K562 (cell line): ENCODE measurements at regions not wholly inside any gene's neighbourhood (a gene's known extent, or its start where the extent isn't known, plus 50 kb on each side); places are given as distances from the start of the nearest gene placed in this dataset.

Source experiments
- ATAC-seq: fragments of 200-7000 bp; cut with Tn5 transposase; 3 replicates; pipeline ENCODE4 v1.9.1; 2020; ENCODE audit warnings: moderate library complexity
- BruUV-seq: library from RNA; stranded (reverse); fragments of 400-500 nt; replicated peaks from 2 replicates; lab custom pipeline; 2021; lab: Mats Ljungman, UMichigan
- CTCF ChIA-PET: fragments of 300-600 bp; formaldehyde crosslinking; extraction: SDS; loops from one replicate; lab custom pipeline; 2021; ENCODE audit warnings: low intra/inter-chr PET ratio; lab: Yijun Ruan, JAX
- POLR2A ChIA-PET: fragments of 300-600, 350-650 bp; sonication (Branson Sonifier 250); formaldehyde crosslinking; extraction: SDS; loops from one replicate; lab custom pipeline; 2021; ENCODE audit warnings: antibody characterized with exemption, inconsistent platforms; lab: Yijun Ruan, JAX
- DNase-seq, 4 experiments: peaks; one replicate each; pipeline versions ENCODE4 v3.0.0 to v3.0.0-alpha.2; 2011 to 2018; ENCODE audit warnings: low spot score in 3 of 4, mixed read lengths in 3 of 4; ENCODE audit errors: extremely low read depth in 1 of 4
- FAIRE-seq: peaks from 2 replicates; lab custom pipeline; 2011; peaks lifted over from hg19 to GRCh38; lab: Jason Lieb, UNC
- H2AFZ ChIP-seq: 2 replicates; pipeline ENCODE4 v1.6.0; 2011; ENCODE audit warnings: low read depth, low read length, control low read depth, inconsistent platforms
- H3K27ac ChIP-seq: fragments of 200-600 bp; 3 replicates; pipeline ENCODE4 v1.8.0; 2011; ENCODE audit warnings: low read depth, mild to moderate bottlenecking, control low read depth, inconsistent platforms, low read length, moderate library complexity, mixed read lengths; ENCODE audit errors: extremely low read depth
- H3K27me3 ChIP-seq, 2 experiments: fragments of 300-600 bp in 1 of 2; 2 replicates in 1 of 2; 3 replicates in 1 of 2; pipeline versions ENCODE4 v1.6.0 to v1.8.0; 2011; ENCODE audit warnings: inconsistent platforms in 2 of 2, low read length in 2 of 2, mild to moderate bottlenecking in 1 of 2, mixed read lengths in 1 of 2, moderate library complexity in 1 of 2; ENCODE audit not compliant: control insufficient read depth in 2 of 2, insufficient read depth in 2 of 2
- H3K36me3 ChIP-seq: fragments of 300-600 bp; 3 replicates; pipeline ENCODE4 v1.8.0; 2011; ENCODE audit warnings: mild to moderate bottlenecking, low read length, inconsistent platforms; ENCODE audit not compliant: control insufficient read depth, insufficient read depth
- H3K4me1 ChIP-seq, 2 experiments: fragments of 200-600 bp in 1 of 2; replicated peaks in 1 of 2; 2 replicates in 1 of 2; 3 replicates in 1 of 2; pipeline versions ENCODE4 v1.5.1 to v1.8.0; 2011; ENCODE audit warnings: inconsistent platforms in 2 of 2, low read length in 2 of 2, mild to moderate bottlenecking in 1 of 2, mixed read lengths in 1 of 2, moderate library complexity in 1 of 2; ENCODE audit not compliant: control insufficient read depth in 2 of 2, insufficient read depth in 2 of 2
- H3K4me2 ChIP-seq: 2 replicates; pipeline ENCODE4 v1.6.1; 2011; ENCODE audit warnings: low read length, control low read depth, inconsistent platforms, mixed read lengths; ENCODE audit not compliant: insufficient read depth
- H3K4me3 ChIP-seq: fragments of 200-600 bp; sonication (generic), shearing (Covaris generic); 2 replicates; pipeline ENCODE4 v1.5.1; 2016; ENCODE audit warnings: control low read depth, inconsistent platforms
- H3K79me2 ChIP-seq: fragments of 200-600 bp; 3 replicates; pipeline ENCODE4 v1.8.0; 2011; ENCODE audit warnings: low read length, inconsistent platforms; ENCODE audit not compliant: control insufficient read depth, insufficient read depth
- H3K9ac ChIP-seq, 2 experiments: 2 replicates each; pipeline versions ENCODE4 v1.6.0 to v1.6.1; 2011; ENCODE audit warnings: low read depth in 2 of 2, low read length in 2 of 2, control low read depth in 1 of 2, inconsistent platforms in 1 of 2, mild to moderate bottlenecking in 1 of 2, mixed read lengths in 1 of 2; ENCODE audit not compliant: insufficient read depth in 1 of 2
- H3K9me1 ChIP-seq: one replicate; pipeline ENCODE4 v1.6.0; 2011; ENCODE audit warnings: inconsistent platforms, mild to moderate bottlenecking, low read length, moderate library complexity; ENCODE audit not compliant: control insufficient read depth, insufficient read depth
- H3K9me3 ChIP-seq: replicated peaks from 2 replicates; pipeline ENCODE4 v1.5.1; 2011; ENCODE audit warnings: low read depth, low read length, inconsistent platforms; ENCODE audit not compliant: control insufficient read depth, insufficient read depth
- H4K20me1 ChIP-seq: replicated peaks from 2 replicates; pipeline ENCODE4 v1.6.1; 2011; ENCODE audit warnings: low read length, inconsistent platforms, mixed read lengths; ENCODE audit not compliant: control insufficient read depth, insufficient read depth
- BCLAF1 ChIP-seq, 2 experiments: fragments of 450-650 bp in 1 of 2; IDR thresholded peaks; 2 replicates each; pipeline ENCODE4 v1.6.1; 2011 to 2017; ENCODE audit warnings: low read depth in 2 of 2, antibody characterized with exemption in 1 of 2, borderline replicate concordance in 1 of 2, low read length in 1 of 2, mild to moderate bottlenecking in 1 of 2, mixed read lengths in 1 of 2; ENCODE audit not compliant: control insufficient read depth in 1 of 2
- EP300 ChIP-seq: IDR thresholded peaks from 2 replicates; pipeline ENCODE4 v1.6.1; 2012; ENCODE audit warnings: low read length, improper control_type of control experiment
- FOXK1 ChIP-seq: sonication (generic); formaldehyde crosslinking; IDR thresholded peaks from 2 replicates; pipeline ENCODE4 v1.8.0; 2022; ENCODE audit warnings: missing genetic modification reagents, mild to moderate bottlenecking, borderline replicate concordance
- FOXP1 ChIP-seq: sonication (generic); formaldehyde crosslinking; IDR thresholded peaks from 2 replicates; pipeline ENCODE4 v1.8.0; 2022; ENCODE audit warnings: mild to moderate bottlenecking, missing genetic modification reagents
- MTF1 ChIP-seq: fragments of 250-450 bp; sonication (Bioruptor Pico); IDR thresholded peaks from 2 replicates; pipeline ENCODE4 v1.9.0; 2021; ENCODE audit warnings: moderate library complexity, mild to moderate bottlenecking, inconsistent platforms, borderline replicate concordance
- PYGO2 ChIP-seq: fragments of 450-650 bp; IDR thresholded peaks from 2 replicates; pipeline ENCODE4 v1.6.1; 2016; ENCODE audit warnings: mild to moderate bottlenecking, missing genetic modification characterization, moderate library complexity, missing compliant biosample characterization
- RBM22 ChIP-seq: fragments of 200-400 bp; formaldehyde crosslinking; IDR thresholded peaks from 2 replicates; pipeline ENCODE4 v1.6.1; 2018; ENCODE audit warnings: low read length, low read depth; ENCODE audit not compliant: poor library complexity, severe bottlenecking
- SRSF7 ChIP-seq: fragments of 200-400 bp; formaldehyde crosslinking; optimal IDR thresholded peaks from 2 replicates; pipeline ENCODE3; 2017; ENCODE audit warnings: mild to moderate bottlenecking, low read depth, low read length
- ZNF347 ChIP-seq: fragments of 450-650 bp; formaldehyde crosslinking; IDR thresholded peaks from 2 replicates; pipeline ENCODE4 v1.4.0; 2020; ENCODE audit warnings: low read depth, mild to moderate bottlenecking, moderate library complexity
- WGBS: fragments of 100-300 bp; shearing (Covaris generic); methylation state at CpG from one replicate; pipeline ENCODE4 v1.1.6; 2016; ENCODE audit warnings: low coverage, mixed read lengths; ENCODE audit not compliant: insufficient coverage; ENCODE audit errors: missing lambda C conversion rate; 5-methylcytosine and 5-hydroxymethylcytosine counted together
- in situ Hi-C: fragments of 300-500 bp; cut with MboI; formaldehyde crosslinking; loops from 4 replicates; pipeline ENCODE4 v1.15.0; 2018; ENCODE audit warnings: inconsistent platforms, mixed read lengths
- intact Hi-C: fragments of 100-400 bp; cut with micrococcal nuclease; formaldehyde crosslinking; loops from 2 replicates; pipeline ENCODE4 v1.14.2; 2022
- TF ChIP-seq, protein P1 (sequence below): sonication (generic); formaldehyde crosslinking; IDR thresholded peaks from 2 replicates; pipeline ENCODE4 v1.4.0; 2020; ENCODE audit warnings: mild to moderate bottlenecking, missing genetic modification reagents

GRCh38 chr17:71446645-71447437, 674.0 kb upstream of the SOX9 start:
- no peaks in the 10 kb centered on the region for H3K9me1 ChIP-seq
- H3K9ac ChIP-seq = no peak overlapping the region
- H4K20me1 ChIP-seq = no peaks in the 10 kb centered on the region
- WGBS = 5% methylated on average over 2 of the region's 2 CpGs
- POLR2A ChIA-PET = no interaction called here
- no peaks in the 10 kb centered on the region for H3K4me1 ChIP-seq
- no peak overlapping the region for H2AFZ ChIP-seq
- in situ Hi-C loops (no loop called here), intact Hi-C loops (no loop called here)
- H3K27ac ChIP-seq = no peak overlapping the region
- no TSS peak for BruUV-seq
- no peaks in the 10 kb centered on the region for H3K27me3 ChIP-seq
- FAIRE-seq (no peak), DNase-seq (no peak), ATAC-seq (no peak)
- H3K9me3 ChIP-seq = no peaks in the 10 kb centered on the region; the same call in 1 of the 2 replicates
- H3K4me3 ChIP-seq = no peak overlapping the region
- CTCF ChIA-PET = no interaction called here
- H3K36me3 ChIP-seq = no peaks in the 10 kb centered on the region
- no peak overlapping the region for H3K4me2 ChIP-seq
- no peaks in the 10 kb centered on the region for H3K79me2 ChIP-seq
- TF ChIP-seq PYGO2 (tag) (no peak), FOXK1 (CRISPR knock-in tag) (no peak), SRSF7 (no peak), ZNF347 (CRISPR knock-in tag) (no peak), RBM22 (no peak), EP300 (no peak), BCLAF1 (IDR thresholded peaks at IDR 0.05; ENCODE audit: borderline replicate concordance in 1 of 2, control insufficient read depth in 1 of 2, low read depth in 2 of 2, low read length in 1 of 2) (no peak), MTF1 (no peak), FOXP1 (CRISPR knock-in tag) (no peak)
- TF ChIP-seq, protein P1, sequence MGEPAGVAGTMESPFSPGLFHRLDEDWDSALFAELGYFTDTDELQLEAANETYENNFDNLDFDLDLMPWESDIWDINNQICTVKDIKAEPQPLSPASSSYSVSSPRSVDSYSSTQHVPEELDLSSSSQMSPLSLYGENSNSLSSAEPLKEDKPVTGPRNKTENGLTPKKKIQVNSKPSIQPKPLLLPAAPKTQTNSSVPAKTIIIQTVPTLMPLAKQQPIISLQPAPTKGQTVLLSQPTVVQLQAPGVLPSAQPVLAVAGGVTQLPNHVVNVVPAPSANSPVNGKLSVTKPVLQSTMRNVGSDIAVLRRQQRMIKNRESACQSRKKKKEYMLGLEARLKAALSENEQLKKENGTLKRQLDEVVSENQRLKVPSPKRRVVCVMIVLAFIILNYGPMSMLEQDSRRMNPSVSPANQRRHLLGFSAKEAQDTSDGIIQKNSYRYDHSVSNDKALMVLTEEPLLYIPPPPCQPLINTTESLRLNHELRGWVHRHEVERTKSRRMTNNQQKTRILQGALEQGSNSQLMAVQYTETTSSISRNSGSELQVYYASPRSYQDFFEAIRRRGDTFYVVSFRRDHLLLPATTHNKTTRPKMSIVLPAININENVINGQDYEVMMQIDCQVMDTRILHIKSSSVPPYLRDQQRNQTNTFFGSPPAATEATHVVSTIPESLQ (CRISPR knock-in tag) = no peak
